CD4-positive, CD25-positive, alpha-beta regulatory T cell (primary cell): ENCODE measurements at regions not wholly inside any gene's neighbourhood (a gene's known extent, or its start where the extent isn't known, plus 50 kb on each side); places are given as distances from the start of the nearest gene placed in this dataset.

Experiments
- ATAC-seq, 2 donors: fragments of 150-1000 bp; cut with Tn5 transposase; one replicate each; pipeline ENCODE4 v1.10.0; 2021; ENCODE audit warnings: low read depth in 2 of 2, moderate number of reproducible peaks in 2 of 2, moderate library complexity in 1 of 2
- DNase-seq, 3 donors: peaks; one replicate each; pipeline versions ENCODE4 v3.0.0 to v3.0.0-alpha.2; 2012 to 2022; ENCODE audit warnings: mixed read lengths in 1 of 3
- H3K27ac ChIP-seq: one replicate; pipeline ENCODE4 v1.7.0; 2013; ENCODE audit warnings: mild to moderate bottlenecking, low read length; ENCODE audit not compliant: insufficient read depth, poor library complexity, severe bottlenecking
- H3K27me3 ChIP-seq: one replicate; pipeline ENCODE4 v1.7.0; 2013; ENCODE audit warnings: low read length; ENCODE audit not compliant: control insufficient read depth, insufficient read depth
- H3K36me3 ChIP-seq: one replicate; pipeline ENCODE4 v1.7.0; 2013; ENCODE audit warnings: mild to moderate bottlenecking, low read length, moderate library complexity; ENCODE audit not compliant: control insufficient read depth, insufficient read depth
- H3K4me1 ChIP-seq: 2 replicates; pipeline ENCODE4 v1.7.0; 2013; ENCODE audit warnings: mild to moderate bottlenecking, low read length; ENCODE audit not compliant: insufficient read depth, control insufficient read depth, poor library complexity, severe bottlenecking
- H3K4me3 ChIP-seq: one replicate; pipeline ENCODE4 v1.7.0; 2013; ENCODE audit warnings: low read depth, mild to moderate bottlenecking, low read length, moderate library complexity
- H3K9me3 ChIP-seq, 2 experiments: 1 replicate in 1 of 2; 2 replicates in 1 of 2; pipeline ENCODE4 v1.7.0; 2013; ENCODE audit warnings: low read length in 2 of 2, mild to moderate bottlenecking in 1 of 2, moderate library complexity in 1 of 2; ENCODE audit not compliant: control insufficient read depth in 2 of 2
- H3K27ac Mint-ChIP-seq, 3 donors: one replicate each; pipeline ENCODE4 v1.8.0; 2020 to 2022; ENCODE audit warnings: mild to moderate bottlenecking in 3 of 3, mixed read lengths in 3 of 3, moderate library complexity in 2 of 3
- H3K27me3 Mint-ChIP-seq: one replicate; pipeline ENCODE4 v1.8.0; 2022; ENCODE audit warnings: mild to moderate bottlenecking, mixed read lengths
- H3K36me3 Mint-ChIP-seq: one replicate; pipeline ENCODE4 v1.8.0; 2020; ENCODE audit warnings: mixed read lengths
- H3K4me1 Mint-ChIP-seq, 4 donors: one replicate each; pipeline ENCODE4 v1.8.0; 2020 to 2022; ENCODE audit warnings: mixed read lengths in 4 of 4, mild to moderate bottlenecking in 1 of 4
- H3K4me3 Mint-ChIP-seq, 4 donors: one replicate each; pipeline ENCODE4 v1.8.0; 2020 to 2022; ENCODE audit warnings: mild to moderate bottlenecking in 4 of 4, mixed read lengths in 4 of 4, moderate library complexity in 3 of 4
- H3K9me3 Mint-ChIP-seq, 7 donors: one replicate each; pipeline ENCODE4 v1.8.0; 2020 to 2022; ENCODE audit warnings: mixed read lengths in 7 of 7, mild to moderate bottlenecking in 3 of 7, moderate library complexity in 2 of 7

- no peaks in the 10 kb centered on the region for H3K4me1 ChIP-seq
- H3K27me3 ChIP-seq, result no peaks in the 10 kb centered on the region
- H3K4me1 Mint-ChIP-seq, result peaks cover 0 to 4% (median 0%) of the 10 kb centered on the region in 4 donors
- DNase-seq, result no peak
- peaks cover 0 to under 1% (median 0%) of the 10 kb centered on the region in 7 donors for H3K9me3 Mint-ChIP-seq
- no peak overlapping the region for H3K4me3 ChIP-seq
- H3K27me3 Mint-ChIP-seq, result no peaks in the 10 kb centered on the region
- no peaks in the 10 kb centered on the region for H3K36me3 ChIP-seq
- H3K9me3 ChIP-seq, result no peaks in the 10 kb centered on the region
- no peaks in the 10 kb centered on the region for H3K36me3 Mint-ChIP-seq
- no peak for ATAC-seq
- no peak overlapping the region for H3K27ac Mint-ChIP-seq
- H3K27ac ChIP-seq, result no peak overlapping the region
- no peak overlapping the region for H3K4me3 Mint-ChIP-seq
Observed at GRCh38 chr15:70182858-70183695, 85.4 kb upstream of the TLE3 start.

GRCh38 chr15:70181626-70182255 is 84.0 kb upstream of the TLE3 start:
- DNase-seq (no peak), ATAC-seq (no peak)
- Mint-ChIP-seq H3K36me3 (no peaks in the 10 kb centered on the region), H3K9me3 (no peaks in the 10 kb centered on the region), H3K4me1 (peaks cover 0 to 4% (median 0%) of the 10 kb centered on the region in 4 donors), H3K27me3 (no peaks in the 10 kb centered on the region), H3K27ac (no peak overlapping the region), H3K4me3 (no peak overlapping the region)
- Histone ChIP-seq H3K36me3 (no peaks in the 10 kb centered on the region), H3K4me1 (no peaks in the 10 kb centered on the region), H3K9me3 (no peaks in the 10 kb centered on the region), H3K27me3 (no peaks in the 10 kb centered on the region), H3K4me3 (no peak overlapping the region), H3K27ac (no peak overlapping the region)

- H3K4me3 ChIP-seq, result no peak overlapping the region
- H3K9me3 ChIP-seq, result no peaks in the 10 kb centered on the region
- H3K4me1 ChIP-seq, result no peaks in the 10 kb centered on the region
- Mint-ChIP-seq H3K27me3 (no peaks in the 10 kb centered on the region), H3K27ac (no peak overlapping the region), H3K4me3 (no peak overlapping the region), H3K4me1 (peaks cover 0 to 4% (median 0%) of the 10 kb centered on the region in 4 donors), H3K36me3 (no peaks in the 10 kb centered on the region), H3K9me3 (no peaks in the 10 kb centered on the region)
- H3K27ac ChIP-seq, result no peak overlapping the region
- DNase-seq (no peak), ATAC-seq (no peak)
- H3K36me3 ChIP-seq, result no peaks in the 10 kb centered on the region
- H3K27me3 ChIP-seq, result no peaks in the 10 kb centered on the region
Observed at GRCh38 chr15:70180186-70180875, 82.6 kb upstream of the TLE3 start.

DNA sequence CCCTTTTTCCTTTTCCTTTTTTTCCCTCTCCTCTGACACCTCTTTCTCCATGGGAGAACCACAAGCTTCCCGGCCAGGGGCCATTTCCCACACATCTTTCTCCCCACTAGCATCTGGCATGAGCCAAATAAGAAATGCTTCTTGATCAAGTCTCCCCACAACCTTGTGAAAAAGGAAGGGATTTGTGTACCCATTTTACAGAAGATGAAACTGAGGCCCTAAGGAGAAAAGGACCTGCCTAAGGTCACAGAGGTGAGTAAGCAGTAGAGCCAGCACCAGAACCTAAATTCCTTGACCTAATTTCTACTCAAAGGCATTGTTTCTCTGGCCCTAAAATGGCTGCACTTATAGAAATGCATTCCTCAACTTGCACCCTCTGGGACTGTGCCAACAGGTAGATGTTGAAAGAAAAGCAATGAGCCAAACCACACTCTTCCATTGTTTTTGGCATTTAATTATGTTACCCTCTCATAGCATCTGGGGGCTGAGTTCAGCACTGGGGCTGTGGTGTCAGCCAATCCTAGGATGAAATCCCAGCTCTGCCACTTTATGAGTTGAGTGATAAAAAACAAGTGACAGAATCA is 81.7 kb upstream of the TLE3 start:
- ATAC-seq (no peak), DNase-seq (no peak)
- no peaks in the 10 kb centered on the region for H3K36me3 Mint-ChIP-seq
- H3K4me3 Mint-ChIP-seq, result no peak overlapping the region
- Histone ChIP-seq H3K4me3 (no peak overlapping the region), H3K36me3 (no peaks in the 10 kb centered on the region), H3K27ac (no peak overlapping the region), H3K27me3 (no peaks in the 10 kb centered on the region), H3K9me3 (no peaks in the 10 kb centered on the region), H3K4me1 (no peaks in the 10 kb centered on the region)
- no peak overlapping the region for H3K27ac Mint-ChIP-seq
- H3K27me3 Mint-ChIP-seq, result no peaks in the 10 kb centered on the region
- H3K9me3 Mint-ChIP-seq, result no peaks in the 10 kb centered on the region
- H3K4me1 Mint-ChIP-seq, result peaks cover 0 to 4% (median 0%) of the 10 kb centered on the region in 4 donors

GRCh38 chr15:70178335-70179084 is 80.8 kb upstream of the TLE3 start:
- ATAC-seq (no peak), DNase-seq (no peak)
- no peaks in the 10 kb centered on the region for H3K9me3 ChIP-seq
- H3K4me1 ChIP-seq, result no peaks in the 10 kb centered on the region
- Mint-ChIP-seq H3K4me1 (peaks cover 0 to 4% (median 0%) of the 10 kb centered on the region in 4 donors), H3K4me3 (no peak overlapping the region), H3K9me3 (no peaks in the 10 kb centered on the region), H3K27me3 (no peaks in the 10 kb centered on the region), H3K36me3 (no peaks in the 10 kb centered on the region), H3K27ac (no peak overlapping the region)
- no peak overlapping the region for H3K27ac ChIP-seq
- H3K4me3 ChIP-seq, result no peak overlapping the region
- no peaks in the 10 kb centered on the region for H3K36me3 ChIP-seq
- no peaks in the 10 kb centered on the region for H3K27me3 ChIP-seq

DNA sequence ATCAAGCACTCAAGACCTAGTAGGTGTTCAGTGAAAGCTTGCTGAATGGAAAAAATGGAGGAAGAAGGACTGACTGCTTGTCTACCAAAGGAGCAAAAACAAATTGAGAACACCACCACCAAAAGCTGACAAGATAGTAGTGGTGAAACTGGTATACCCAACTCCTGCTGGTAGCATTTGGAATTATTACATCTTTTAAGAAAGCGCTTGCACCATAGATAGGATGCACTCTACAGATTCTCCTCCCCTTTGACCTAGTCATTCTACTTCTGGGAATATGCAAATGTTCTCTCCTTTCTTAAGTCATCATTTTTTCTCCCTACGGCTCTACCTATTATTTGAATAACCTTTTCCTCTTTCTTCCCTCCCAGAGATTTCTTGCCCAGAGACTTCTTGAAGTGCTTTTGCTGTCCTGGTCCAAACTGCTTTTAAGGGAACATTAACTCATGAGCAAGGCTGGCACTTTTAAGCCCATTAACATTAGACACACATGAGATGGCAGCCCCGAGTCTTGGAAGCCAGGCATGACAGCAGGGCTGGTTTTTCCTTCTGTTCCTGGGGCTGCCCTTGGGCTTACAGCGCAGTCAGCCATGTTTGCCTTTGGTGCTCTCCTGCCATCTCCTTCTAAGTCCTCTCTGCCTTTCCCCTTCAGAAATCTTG is 75.0 kb upstream of the TLE3 start:
- H3K4me1 ChIP-seq, result no peaks in the 10 kb centered on the region
- no peak overlapping the region for H3K27ac ChIP-seq
- Mint-ChIP-seq H3K9me3 (no peaks in the 10 kb centered on the region), H3K4me3 (no peak overlapping the region), H3K4me1 (no peaks in the 10 kb centered on the region), H3K27ac (no peak overlapping the region), H3K36me3 (no peaks in the 10 kb centered on the region), H3K27me3 (no peaks in the 10 kb centered on the region)
- no peaks in the 10 kb centered on the region for H3K27me3 ChIP-seq
- ATAC-seq (no peak), DNase-seq (no peak)
- H3K9me3 ChIP-seq, result no peaks in the 10 kb centered on the region
- H3K4me3 ChIP-seq, result no peak overlapping the region
- no peaks in the 10 kb centered on the region for H3K36me3 ChIP-seq

DNA sequence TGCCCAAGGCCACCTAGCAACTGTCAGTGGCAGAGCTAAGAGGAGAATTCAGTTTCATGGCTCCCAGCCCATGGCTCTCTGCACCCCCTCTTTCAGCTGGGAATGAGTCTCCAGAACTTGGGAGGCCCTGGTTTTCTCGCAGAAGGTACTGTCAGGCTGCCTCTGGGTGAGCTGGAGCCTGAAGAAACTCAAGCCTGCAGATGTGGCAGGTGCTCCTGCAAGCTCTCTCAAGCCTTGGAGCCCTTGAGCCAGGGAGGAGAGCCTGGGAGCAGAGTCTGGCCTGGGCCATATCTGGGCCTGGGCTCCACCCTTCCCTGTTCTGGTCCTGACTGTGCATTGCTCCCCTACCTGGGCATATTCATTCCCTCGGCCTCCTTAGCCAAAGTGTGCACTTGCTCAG is 74.4 kb upstream of the TLE3 start:
- Mint-ChIP-seq H3K9me3 (no peaks in the 10 kb centered on the region), H3K4me1 (no peaks in the 10 kb centered on the region)
- no peak for ATAC-seq

More for the DNA sequence above, 74.4 kb upstream of the TLE3 start:
- DNase-seq, result no peak
- H3K4me3 Mint-ChIP-seq, result no peak overlapping the region
- Histone ChIP-seq H3K36me3 (no peaks in the 10 kb centered on the region), H3K27ac (no peak overlapping the region), H3K27me3 (no peaks in the 10 kb centered on the region), H3K9me3 (no peaks in the 10 kb centered on the region), H3K4me3 (no peak overlapping the region), H3K4me1 (no peaks in the 10 kb centered on the region)
- no peaks in the 10 kb centered on the region for H3K27me3 Mint-ChIP-seq
- no peak overlapping the region for H3K27ac Mint-ChIP-seq
- H3K36me3 Mint-ChIP-seq, result no peaks in the 10 kb centered on the region
